Activated CD8-positive, alpha-beta memory T cell treated with anti-CD3 and anti-CD28 coated beads for 36 hours (primary cell): ENCODE measurements at regions not wholly inside any gene's neighbourhood (a gene's known extent, or its start where the extent isn't known, plus 50 kb on each side); places are given as distances from the start of the nearest gene placed in this dataset.
"Not testable (repeated sequence)": the region's sequence is repeated elsewhere in the genome, so short reads cannot be mapped to it uniquely, and the experiment has no call there.

Experiments used
- CTCF ChIA-PET: fragments of 350-600 bp; sonication (Branson Sonifier 250); formaldehyde crosslinking; loops from one replicate; lab custom pipeline; 2021; ENCODE audit warnings: antibody characterized with exemption; lab: Charles Lee
- POLR2A ChIA-PET: fragments of 350-600 bp; sonication (Branson Sonifier 250); formaldehyde crosslinking; loops from one replicate; lab custom pipeline; 2021; ENCODE audit warnings: antibody characterized with exemption; lab: Charles Lee

- POLR2A ChIA-PET: no interaction called here
- CTCF ChIA-PET: no interaction called here
Measured at GRCh38 chr2:16429002-16429401, 236.6 kb downstream of the CYRIA start.

GRCh38 chr2:16425462-16426336 is 239.9 kb downstream of the CYRIA start:
- ChIA-PET POLR2A (no interaction called here), CTCF (no interaction called here)

GRCh38 chr2:16420421-16420820 is 245.2 kb downstream of the CYRIA start:
- CTCF ChIA-PET: no interaction called here
- POLR2A ChIA-PET: no interaction called here

- POLR2A ChIA-PET: no interaction called here
- CTCF ChIA-PET: no interaction called here
Measured at GRCh38 chr2:16417726-16418125, 247.9 kb downstream of the CYRIA start.

GRCh38 chr2:16416651-16417050 is 249.0 kb downstream of the CYRIA start:
- ChIA-PET CTCF (no interaction called here), POLR2A (no interaction called here)

GRCh38 chr2:16415861-16416260 is 249.8 kb downstream of the CYRIA start:
- POLR2A ChIA-PET, CTCF ChIA-PET: not testable (repeated sequence)

GRCh38 chr2:16413947-16414346 is 251.7 kb downstream of the CYRIA start:
- CTCF ChIA-PET: no interaction called here
- POLR2A ChIA-PET: no interaction called here

- ChIA-PET CTCF (no interaction called here), POLR2A (no interaction called here)
Measured at GRCh38 chr2:16413285-16413684, 252.3 kb downstream of the CYRIA start.

GRCh38 chr2:16412321-16413030 is 253.2 kb downstream of the CYRIA start:
- ChIA-PET POLR2A (no interaction called here), CTCF (no interaction called here)

GRCh38 chr2:16411788-16412187 is 253.8 kb downstream of the CYRIA start:
- ChIA-PET CTCF (no interaction called here), POLR2A (no interaction called here)

- CTCF ChIA-PET: no interaction called here
- POLR2A ChIA-PET: no interaction called here
Measured at GRCh38 chr2:16409849-16410248, 255.8 kb downstream of the CYRIA start.

GRCh38 chr2:16409006-16409390 is 256.6 kb downstream of the CYRIA start:
- POLR2A ChIA-PET: no interaction called here

GRCh38 chr2:16408331-16409005 is 257.2 kb downstream of the CYRIA start:
- POLR2A ChIA-PET: no interaction called here
- CTCF ChIA-PET: no interaction called here

More at GRCh38 chr2:16409006-16409390, 256.6 kb downstream of the CYRIA start:
- CTCF ChIA-PET: no interaction called here

GRCh38 chr2:16407358-16407757 is 258.3 kb downstream of the CYRIA start:
- CTCF ChIA-PET: no interaction called here
- POLR2A ChIA-PET: no interaction called here

- ChIA-PET CTCF (no interaction called here), POLR2A (no interaction called here)
Measured at GRCh38 chr2:16406496-16407289, 258.9 kb downstream of the CYRIA start.

- CTCF ChIA-PET: no interaction called here
- POLR2A ChIA-PET: no interaction called here
Measured at GRCh38 chr2:16405551-16405950, 260.1 kb downstream of the CYRIA start.

GRCh38 chr2:16404551-16405300 is 260.9 kb downstream of the CYRIA start:
- ChIA-PET POLR2A (no interaction called here), CTCF (no interaction called here)

GRCh38 chr2:16404146-16404545 is 261.5 kb downstream of the CYRIA start:
- ChIA-PET POLR2A (no interaction called here), CTCF (no interaction called here)

- POLR2A ChIA-PET: no interaction called here
Measured at GRCh38 chr2:16402891-16403290, 262.7 kb downstream of the CYRIA start.

More at GRCh38 chr2:16402891-16403290, 262.7 kb downstream of the CYRIA start:
- CTCF ChIA-PET: no interaction called here
